ENCODE measurements at regions not wholly inside any gene's neighbourhood (a gene's known extent, or its start where the extent isn't known, plus 50 kb on each side); places are given as distances from the start of the nearest gene placed in this dataset.

- Histone ChIP-seq H3K36me3 (no peaks in the 10 kb centered on the region), H3K27me3 (no peaks in the 10 kb centered on the region), H3K4me1 (no peaks in the 10 kb centered on the region), H3K27ac (no peak overlapping the region), H3K9me3 (no peaks in the 10 kb centered on the region), H3K4me3 (no peak overlapping the region)
- DNase-seq, result no peak
- intact Hi-C loops (cut with DNase I; ENCODE audit: low total_unique reads) (no loop called here), in situ Hi-C loops (cut with MboI; ENCODE audit: low pct_ligation_motif_present in 1 of 4, low pct_unique_long_range_greater_than_20kb in 1 of 4, low sequenced_read_pairs in 3 of 4) (no loop called here)
- WGBS, 2 donors (ENCODE audit: low coverage in 1 of 2), result 87 to 95% methylated on average over 3 to 8 of the region's 8 CpGs
- TF ChIP-seq POLR2AphosphoS5 (IDR thresholded peaks at IDR 0.05) (no peak), EP300 (IDR thresholded peaks at IDR 0.05; ENCODE audit: low read depth) (no peak), CTCF (IDR thresholded peaks at IDR 0.05) (no peak), POLR2A (IDR thresholded peaks at IDR 0.05) (no peak)
These were observed 223.0 kb upstream of the STS start for GRCh38 chrX:6924443-6925077.

GRCh38 chrX:6917666-6918065 lies 229.8 kb upstream of the STS start:
- no peak for DNase-seq
- 77 to 87% methylated on average over 3 to 6 of the region's 6 CpGs for WGBS, 2 donors (ENCODE audit: low coverage in 1 of 2)
- in situ Hi-C loops (cut with MboI; ENCODE audit: low pct_ligation_motif_present in 1 of 4, low pct_unique_long_range_greater_than_20kb in 1 of 4, low sequenced_read_pairs in 3 of 4), result no loop called here
- intact Hi-C loops (cut with DNase I; ENCODE audit: low total_unique reads), result no loop called here
- Histone ChIP-seq H3K27ac (no peak overlapping the region), H3K4me3 (no peak overlapping the region), H3K27me3 (no peaks in the 10 kb centered on the region), H3K9me3 (no peaks in the 10 kb centered on the region), H3K36me3 (no peaks in the 10 kb centered on the region), H3K4me1 (no peaks in the 10 kb centered on the region)
- TF ChIP-seq CTCF (IDR thresholded peaks at IDR 0.05) (no peak), POLR2A (IDR thresholded peaks at IDR 0.05) (no peak), POLR2AphosphoS5 (IDR thresholded peaks at IDR 0.05) (no peak), EP300 (IDR thresholded peaks at IDR 0.05; ENCODE audit: low read depth) (no peak)

- DNase-seq, result no peak
- no peak overlapping the region for H3K27ac ChIP-seq
- TF ChIP-seq CTCF (IDR thresholded peaks at IDR 0.05) (no peak), POLR2A (IDR thresholded peaks at IDR 0.05) (no peak), EP300 (IDR thresholded peaks at IDR 0.05; ENCODE audit: low read depth) (no peak), POLR2AphosphoS5 (IDR thresholded peaks at IDR 0.05) (no peak)
- H3K27me3 ChIP-seq, result no peaks in the 10 kb centered on the region
- in situ Hi-C loops (cut with MboI; ENCODE audit: low pct_ligation_motif_present in 1 of 4, low pct_unique_long_range_greater_than_20kb in 1 of 4, low sequenced_read_pairs in 3 of 4) (no loop called here), intact Hi-C loops (cut with DNase I; ENCODE audit: low total_unique reads) (no loop called here)
- no peaks in the 10 kb centered on the region for H3K9me3 ChIP-seq
- no peaks in the 10 kb centered on the region for H3K4me1 ChIP-seq
- H3K4me3 ChIP-seq, result no peak overlapping the region
- no peaks in the 10 kb centered on the region for H3K36me3 ChIP-seq
These were observed 237.3 kb upstream of the STS start for GRCh38 chrX:6910218-6910617.

GRCh38 chrX:6909396-6909795 lies 238.1 kb upstream of the STS start:
- in situ Hi-C loops (cut with MboI; ENCODE audit: low pct_ligation_motif_present in 1 of 4, low pct_unique_long_range_greater_than_20kb in 1 of 4, low sequenced_read_pairs in 3 of 4), result no loop called here
- WGBS, 2 donors (ENCODE audit: low coverage in 1 of 2), result 88% methylated on average over 3 of the region's 3 CpGs; no CpG with 5 or more reads in 1 of the 2 donors
- intact Hi-C loops (cut with DNase I; ENCODE audit: low total_unique reads), result no loop called here

More at GRCh38 chrX:6909396-6909795, 238.1 kb upstream of the STS start:
- no peaks in the 10 kb centered on the region for H3K9me3 ChIP-seq
- H3K27me3 ChIP-seq, result no peaks in the 10 kb centered on the region
- H3K36me3 ChIP-seq, result no peaks in the 10 kb centered on the region
- no peak overlapping the region for H3K27ac ChIP-seq
- no peak overlapping the region for H3K4me3 ChIP-seq
- no peaks in the 10 kb centered on the region for H3K4me1 ChIP-seq
- no peak for TF ChIP-seq CTCF (IDR thresholded peaks at IDR 0.05)
- TF ChIP-seq POLR2AphosphoS5 (IDR thresholded peaks at IDR 0.05), result no peak
- no peak for TF ChIP-seq EP300 (IDR thresholded peaks at IDR 0.05; ENCODE audit: low read depth)
- TF ChIP-seq POLR2A (IDR thresholded peaks at IDR 0.05), result no peak
- DNase-seq, result no peak

Data from transverse colon (tissue), 4 donors.